GM10266 (cell line): ENCODE measurements at regions not wholly inside any gene's neighbourhood (a gene's known extent, or its start where the extent isn't known, plus 50 kb on each side); places are given as distances from the start of the nearest gene placed in this dataset.

Experiments used
- DNase-seq: peaks from one replicate; pipeline ENCODE4 v3.0.0; 2012; ENCODE audit errors: extremely low spot score
- TF ChIP-seq, protein P1 (sequence below): IDR thresholded peaks from 2 replicates; pipeline ENCODE4 v1.5.1; 2012; ENCODE audit warnings: mild to moderate bottlenecking, low read depth; ENCODE audit not compliant: control insufficient read depth, insufficient read depth; ENCODE audit errors: missing control alignments

DNA sequence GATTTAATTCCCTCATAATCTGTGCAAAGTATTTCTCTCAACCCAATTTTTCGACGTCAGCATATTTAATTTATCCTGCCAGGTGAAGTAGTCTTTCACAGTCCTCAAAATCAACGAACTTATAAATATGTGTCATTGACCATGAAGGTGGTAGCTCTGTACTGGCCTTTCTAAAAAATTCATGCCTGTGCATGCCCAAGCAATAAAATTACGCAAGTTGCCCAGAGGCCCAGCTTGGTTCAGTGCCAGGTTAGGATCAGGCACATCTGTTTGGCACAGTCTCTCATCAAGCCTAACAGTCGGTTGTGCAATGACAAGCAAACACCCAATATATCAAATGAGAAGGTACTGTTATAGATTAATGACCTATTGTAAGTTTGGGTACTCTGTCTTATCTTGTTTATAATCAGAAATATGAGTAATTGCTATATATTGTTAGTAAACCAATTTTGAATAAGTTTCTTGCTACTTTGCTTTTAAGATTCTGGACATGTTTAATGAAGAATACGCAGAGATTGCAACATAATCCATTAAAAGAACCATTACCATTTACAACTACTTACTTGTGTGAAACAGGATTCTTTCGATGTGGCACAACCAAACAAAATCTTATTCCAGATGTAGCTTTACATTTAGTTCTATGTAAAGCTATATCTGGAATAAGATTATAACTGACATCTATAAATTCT lies 159.0 kb upstream of the IL12A start:
- TF ChIP-seq, protein P1, sequence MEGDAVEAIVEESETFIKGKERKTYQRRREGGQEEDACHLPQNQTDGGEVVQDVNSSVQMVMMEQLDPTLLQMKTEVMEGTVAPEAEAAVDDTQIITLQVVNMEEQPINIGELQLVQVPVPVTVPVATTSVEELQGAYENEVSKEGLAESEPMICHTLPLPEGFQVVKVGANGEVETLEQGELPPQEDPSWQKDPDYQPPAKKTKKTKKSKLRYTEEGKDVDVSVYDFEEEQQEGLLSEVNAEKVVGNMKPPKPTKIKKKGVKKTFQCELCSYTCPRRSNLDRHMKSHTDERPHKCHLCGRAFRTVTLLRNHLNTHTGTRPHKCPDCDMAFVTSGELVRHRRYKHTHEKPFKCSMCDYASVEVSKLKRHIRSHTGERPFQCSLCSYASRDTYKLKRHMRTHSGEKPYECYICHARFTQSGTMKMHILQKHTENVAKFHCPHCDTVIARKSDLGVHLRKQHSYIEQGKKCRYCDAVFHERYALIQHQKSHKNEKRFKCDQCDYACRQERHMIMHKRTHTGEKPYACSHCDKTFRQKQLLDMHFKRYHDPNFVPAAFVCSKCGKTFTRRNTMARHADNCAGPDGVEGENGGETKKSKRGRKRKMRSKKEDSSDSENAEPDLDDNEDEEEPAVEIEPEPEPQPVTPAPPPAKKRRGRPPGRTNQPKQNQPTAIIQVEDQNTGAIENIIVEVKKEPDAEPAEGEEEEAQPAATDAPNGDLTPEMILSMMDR = no peak
- DNase-seq = no peak

DNA sequence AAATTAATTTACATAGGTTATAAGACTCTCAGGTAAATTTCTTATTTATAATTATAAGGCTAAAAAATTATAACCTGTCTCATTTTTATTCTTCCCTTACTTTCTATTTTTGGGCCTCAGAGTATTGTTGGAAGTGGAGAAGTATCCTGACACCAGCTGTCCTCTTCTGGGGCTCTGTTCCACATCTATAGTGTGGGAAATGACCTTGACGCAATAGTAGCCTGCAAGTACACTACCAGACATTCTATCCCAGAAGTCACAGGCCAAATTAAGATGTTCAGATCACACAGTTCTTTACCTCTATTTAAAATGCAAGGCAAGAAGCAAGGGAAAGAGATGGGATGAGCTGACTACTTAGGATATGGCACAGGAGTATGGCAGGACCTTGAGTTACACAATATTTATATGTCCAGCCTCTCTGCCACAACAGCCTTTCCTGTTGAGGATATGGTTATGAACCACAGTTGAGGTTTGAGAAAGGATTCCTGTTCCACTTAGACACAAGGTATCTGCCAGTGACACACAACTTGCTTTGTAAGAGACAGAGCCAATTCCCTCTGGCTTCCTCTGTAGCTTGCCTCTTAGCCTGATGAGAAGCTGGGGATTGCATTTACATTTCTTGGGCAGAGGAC lies 158.0 kb upstream of the IL12A start:
- TF ChIP-seq, protein P1 = no peak
- DNase-seq = no peak

DNA sequence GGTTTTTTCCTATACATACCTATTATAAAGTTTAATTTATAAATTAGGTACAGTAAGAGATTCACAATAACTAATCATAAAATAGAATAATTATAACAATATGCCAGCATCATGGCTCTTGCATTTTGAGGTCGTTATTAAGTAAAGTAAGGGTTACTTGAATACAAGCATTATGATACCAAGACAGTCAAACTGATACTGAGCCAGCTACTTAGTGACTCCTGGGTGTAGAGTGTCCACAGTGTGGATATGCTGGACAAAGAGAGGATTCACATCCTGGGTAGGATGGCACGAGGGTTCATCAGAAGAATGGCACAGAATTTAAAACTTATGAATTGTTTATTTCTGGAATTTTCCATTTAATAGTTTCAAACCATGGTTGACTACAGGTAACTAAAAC lies 157.2 kb upstream of the IL12A start:
- DNase-seq = no peak
- TF ChIP-seq, protein P1 = no peak

DNA sequence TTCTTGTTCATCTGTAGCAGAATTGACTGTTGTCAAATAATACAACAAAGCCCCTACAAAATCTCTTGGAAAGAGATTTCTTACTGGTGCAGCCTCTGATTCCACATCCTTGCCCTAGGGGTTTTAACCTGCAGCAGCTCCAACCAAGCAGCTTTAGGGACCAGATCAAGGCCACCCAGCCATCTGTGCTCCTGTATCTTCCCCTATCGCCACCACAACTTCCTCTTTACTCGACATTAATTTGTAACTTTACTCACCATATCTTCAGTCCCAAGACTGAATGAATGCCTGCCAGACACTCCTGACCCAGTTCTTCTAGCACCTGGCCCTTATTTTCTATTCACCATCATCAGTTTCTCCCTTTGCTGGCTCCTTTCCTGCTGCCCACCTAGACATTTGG lies 156.6 kb upstream of the IL12A start:
- no peak for DNase-seq
- TF ChIP-seq, protein P1 = no peak

DNA sequence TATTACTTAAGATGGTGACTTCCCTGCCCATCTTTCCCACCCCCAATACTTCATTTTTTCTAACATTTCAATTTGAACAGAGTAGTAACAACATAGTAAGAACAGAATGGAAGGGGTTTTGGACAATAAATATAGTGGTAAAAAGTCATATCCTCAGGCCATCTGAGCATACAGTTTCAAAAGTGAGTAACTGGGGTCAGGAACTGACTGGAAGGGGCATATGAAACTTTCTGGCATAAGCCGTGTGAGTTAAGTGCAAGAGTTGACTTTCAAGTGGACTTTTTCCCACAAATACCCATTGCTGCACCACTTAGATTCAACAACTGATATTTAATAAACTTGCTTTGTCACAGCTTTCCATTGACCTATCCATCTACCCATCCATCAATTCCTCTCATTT lies 153.5 kb upstream of the IL12A start:
- TF ChIP-seq, protein P1 = no peak
- no peak for DNase-seq

DNA sequence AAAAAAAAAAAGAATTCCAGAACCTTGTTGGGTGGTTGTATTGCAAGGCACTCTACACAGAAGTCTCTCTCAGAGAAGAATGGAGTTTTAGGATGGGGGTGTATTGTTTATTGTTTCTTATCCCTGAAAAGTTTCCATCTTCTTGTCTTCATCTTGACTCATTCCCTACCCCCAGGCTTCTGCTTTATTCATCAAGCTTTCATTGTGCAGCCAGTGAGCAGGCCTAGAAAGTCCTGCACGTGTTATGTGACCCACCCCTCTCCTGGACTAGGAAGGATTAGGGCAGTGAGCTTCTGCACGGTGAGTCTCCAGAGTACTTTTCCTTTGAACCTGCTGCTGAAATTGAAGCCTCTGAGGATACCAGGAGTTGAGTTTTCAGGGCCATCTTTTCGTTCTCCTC lies 150.9 kb upstream of the IL12A start:
- no peak for DNase-seq

DNA sequence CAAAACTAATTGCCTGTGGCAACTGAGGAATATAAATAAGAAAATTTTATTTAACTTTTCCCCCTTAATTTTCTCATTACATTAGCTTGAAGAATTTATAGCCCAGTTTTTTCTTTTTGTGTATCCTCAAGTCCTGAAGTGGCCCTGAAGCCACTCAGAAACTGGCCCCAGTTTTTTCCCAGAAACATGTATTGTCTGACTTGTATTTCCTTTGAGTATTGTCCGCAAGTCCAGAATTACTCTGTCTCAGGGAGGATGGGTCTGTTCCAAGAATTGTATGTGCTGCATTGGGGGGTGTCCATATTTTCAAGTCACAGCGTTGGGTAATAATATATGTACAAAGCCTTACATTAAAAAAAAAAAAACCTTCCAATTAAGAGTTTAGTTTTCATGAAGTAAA lies 149.7 kb upstream of the IL12A start:
- TF ChIP-seq, protein P1 = no peak
- DNase-seq = no peak

More for the DNA sequence above, 150.9 kb upstream of the IL12A start:
- TF ChIP-seq, protein P1 = no peak
